Gastroesophageal sphincter (tissue), 3 donors: ENCODE measurements at regions not wholly inside any gene's neighbourhood (a gene's known extent, or its start where the extent isn't known, plus 50 kb on each side); places are given as distances from the start of the nearest gene placed in this dataset.

Source experiments
- CTCF ChIP-seq, 4 experiments: fragments of 200-600 bp in 2 of 4; fragments of 450-650 bp in 2 of 4; sonication (generic) in 1 of 4; IDR thresholded peaks; one replicate each; pipeline ENCODE4 v1.5.1; 2017 to 2019; ENCODE audit warnings: antibody characterized with exemption in 4 of 4, mild to moderate bottlenecking in 2 of 4, moderate library complexity in 2 of 4
- POLR2A ChIP-seq, 2 donors: fragments of 450-650 bp; IDR thresholded peaks; one replicate each; pipeline ENCODE4 v1.6.1; 2017; ENCODE audit warnings: antibody characterized with exemption in 2 of 2, mild to moderate bottlenecking in 2 of 2, moderate library complexity in 1 of 2

GRCh38 chr5:17816505-17816904 lies 182.2 kb downstream of the TAF11L14 start:
- no peak for TF ChIP-seq POLR2A (IDR thresholded peaks at IDR 0.05)
- TF ChIP-seq CTCF (IDR thresholded peaks at IDR 0.05): no peak
